ENCODE measurements at regions not wholly inside any gene's neighbourhood (a gene's known extent, or its start where the extent isn't known, plus 50 kb on each side); places are given as distances from the start of the nearest gene placed in this dataset.

DNA sequence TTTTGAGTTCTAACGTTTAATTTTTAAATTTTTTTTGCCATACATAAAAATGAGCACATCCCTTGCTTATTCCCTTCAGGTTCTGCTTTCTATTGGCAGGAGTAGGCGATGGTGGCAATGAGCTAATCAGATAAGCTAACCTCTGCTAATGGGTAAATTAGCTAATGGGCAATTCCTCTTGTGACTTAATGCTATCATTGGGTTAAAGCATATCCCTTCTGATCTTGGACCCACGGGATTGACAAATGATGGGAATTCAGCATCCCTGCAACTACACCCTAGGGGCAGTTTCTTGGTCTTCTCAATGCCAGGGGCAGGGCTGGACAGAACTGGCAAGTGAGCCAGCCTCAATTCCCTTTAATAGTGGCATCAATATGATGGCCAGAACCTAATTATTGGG is 70.2 kb upstream of the IL12B start:
- TF ChIP-seq, protein P1, sequence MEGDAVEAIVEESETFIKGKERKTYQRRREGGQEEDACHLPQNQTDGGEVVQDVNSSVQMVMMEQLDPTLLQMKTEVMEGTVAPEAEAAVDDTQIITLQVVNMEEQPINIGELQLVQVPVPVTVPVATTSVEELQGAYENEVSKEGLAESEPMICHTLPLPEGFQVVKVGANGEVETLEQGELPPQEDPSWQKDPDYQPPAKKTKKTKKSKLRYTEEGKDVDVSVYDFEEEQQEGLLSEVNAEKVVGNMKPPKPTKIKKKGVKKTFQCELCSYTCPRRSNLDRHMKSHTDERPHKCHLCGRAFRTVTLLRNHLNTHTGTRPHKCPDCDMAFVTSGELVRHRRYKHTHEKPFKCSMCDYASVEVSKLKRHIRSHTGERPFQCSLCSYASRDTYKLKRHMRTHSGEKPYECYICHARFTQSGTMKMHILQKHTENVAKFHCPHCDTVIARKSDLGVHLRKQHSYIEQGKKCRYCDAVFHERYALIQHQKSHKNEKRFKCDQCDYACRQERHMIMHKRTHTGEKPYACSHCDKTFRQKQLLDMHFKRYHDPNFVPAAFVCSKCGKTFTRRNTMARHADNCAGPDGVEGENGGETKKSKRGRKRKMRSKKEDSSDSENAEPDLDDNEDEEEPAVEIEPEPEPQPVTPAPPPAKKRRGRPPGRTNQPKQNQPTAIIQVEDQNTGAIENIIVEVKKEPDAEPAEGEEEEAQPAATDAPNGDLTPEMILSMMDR (conservative IDR thresholded peaks at IDR 0.05; ENCODE audit: low read depth, low read length) = no peak
- H3K4me3 ChIP-seq (ENCODE audit: low read depth, low read length) = no peak overlapping the region
- no peak for DNase-seq (ENCODE audit: low read depth)

DNA sequence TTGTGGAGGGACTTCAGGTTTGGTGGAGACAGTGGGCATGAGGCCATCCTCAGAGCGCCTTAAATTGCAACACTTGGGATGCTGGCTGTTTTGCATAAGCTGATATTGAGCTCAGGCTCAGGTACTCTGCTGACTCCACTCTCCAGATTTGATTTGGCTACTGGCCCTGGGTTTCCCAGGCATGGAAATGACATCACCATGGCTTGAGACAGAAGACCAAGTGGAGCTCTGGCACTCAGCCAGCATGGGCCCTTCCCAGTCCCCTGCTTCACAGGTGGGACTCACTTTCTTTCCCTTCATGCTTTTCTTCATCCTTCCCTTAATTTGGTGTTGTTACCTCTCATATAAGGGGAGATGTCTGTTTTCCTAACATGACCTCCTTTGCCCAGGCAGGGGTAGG is 72.0 kb upstream of the IL12B start:
- TF ChIP-seq, protein P1 (conservative IDR thresholded peaks at IDR 0.05; ENCODE audit: low read depth, low read length) = no peak

DNA sequence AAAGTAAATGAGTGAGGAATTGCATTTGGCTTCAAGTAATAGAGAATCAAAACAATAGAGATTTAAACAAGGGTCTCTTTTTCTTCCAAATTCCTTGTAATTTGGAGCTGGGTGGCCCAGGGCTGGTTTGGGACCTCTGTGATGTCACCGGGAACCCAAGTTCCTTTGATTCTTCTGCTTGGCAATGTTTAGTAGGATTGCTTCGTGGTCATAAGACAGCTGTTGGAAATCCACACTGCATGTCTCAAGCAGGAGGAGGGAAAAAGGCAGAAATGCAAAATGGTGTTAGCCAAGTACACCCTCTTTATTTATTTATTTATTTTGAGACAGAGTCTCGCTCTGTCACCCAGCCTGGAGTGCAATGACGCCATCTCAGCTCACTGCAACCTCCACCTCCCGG is 72.6 kb upstream of the IL12B start:
- DNase-seq (ENCODE audit: low read depth) = no peak
- no peak overlapping the region for H3K4me3 ChIP-seq (ENCODE audit: low read depth, low read length)
- TF ChIP-seq, protein P1 (conservative IDR thresholded peaks at IDR 0.05; ENCODE audit: low read depth, low read length) = no peak

More for the DNA sequence above, 72.0 kb upstream of the IL12B start:
- H3K4me3 ChIP-seq (ENCODE audit: low read depth, low read length) = no peak overlapping the region
- DNase-seq (ENCODE audit: low read depth) = no peak

DNA sequence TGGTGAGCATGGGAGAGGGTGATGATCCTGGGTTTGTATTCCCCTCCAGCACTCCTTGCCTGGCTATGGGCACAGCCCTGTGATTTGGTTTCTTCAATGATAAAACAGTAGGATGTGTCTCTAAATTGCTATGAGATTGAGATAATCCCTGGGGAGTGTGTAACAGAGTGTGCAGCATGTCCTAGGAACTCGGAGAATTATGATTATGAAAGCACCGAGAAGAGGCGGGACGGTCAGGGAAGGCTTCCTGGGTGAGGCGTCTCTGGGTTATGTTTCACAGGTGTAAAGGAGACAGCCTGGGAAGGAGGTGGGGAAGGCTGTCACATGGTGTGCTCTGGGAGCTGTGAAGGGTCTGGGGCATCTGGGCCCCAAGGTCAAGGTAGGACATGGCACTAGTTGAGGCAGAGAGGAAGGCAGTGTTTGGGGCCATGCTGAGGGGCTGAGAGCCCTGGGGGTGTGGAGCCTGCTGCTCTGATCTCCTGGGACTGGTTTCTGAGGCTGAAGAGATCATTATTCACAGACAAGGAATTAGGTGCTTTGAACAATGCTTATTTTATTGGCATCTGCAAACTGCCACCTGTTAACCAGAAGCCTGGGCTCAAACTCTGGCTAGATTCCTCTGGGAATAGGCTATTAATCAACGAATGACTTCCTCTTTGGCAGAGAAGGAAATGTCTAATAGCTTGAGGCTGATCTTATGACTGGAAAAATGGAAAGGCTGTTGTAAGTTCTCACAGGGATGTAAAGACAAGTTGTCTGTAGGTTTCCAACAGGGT is 73.8 kb upstream of the IL12B start:
- no peak for DNase-seq (ENCODE audit: low read depth)
- TF ChIP-seq, protein P1 (conservative IDR thresholded peaks at IDR 0.05; ENCODE audit: low read depth, low read length) = no peak
- no peak overlapping the region for H3K4me3 ChIP-seq (ENCODE audit: low read depth, low read length)

DNA sequence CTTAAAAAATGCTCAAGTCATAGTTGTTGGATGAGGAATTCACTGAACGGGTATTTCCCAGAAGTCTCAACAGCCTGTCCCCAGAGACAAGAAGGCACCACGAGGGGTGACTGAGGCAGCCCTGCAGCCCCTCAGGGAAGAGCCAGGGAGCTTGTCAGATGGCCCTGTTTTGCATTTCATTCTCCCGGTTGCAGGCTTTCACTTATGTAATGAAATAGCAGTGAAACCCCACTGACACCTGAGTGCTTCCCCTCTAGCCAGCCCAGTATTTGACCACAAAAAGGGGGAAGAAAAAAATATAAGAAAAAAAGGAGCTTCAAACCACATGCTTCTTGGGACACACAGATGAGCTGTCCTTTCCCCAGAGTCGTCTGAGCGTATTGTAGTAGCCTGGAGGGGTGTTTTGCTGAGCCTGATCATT is 75.3 kb upstream of the IL12B start:
- no peak for DNase-seq (ENCODE audit: low read depth)
- no peak overlapping the region for H3K4me3 ChIP-seq (ENCODE audit: low read depth, low read length)
- TF ChIP-seq, protein P1 (conservative IDR thresholded peaks at IDR 0.05; ENCODE audit: low read depth, low read length) = no peak

DNA sequence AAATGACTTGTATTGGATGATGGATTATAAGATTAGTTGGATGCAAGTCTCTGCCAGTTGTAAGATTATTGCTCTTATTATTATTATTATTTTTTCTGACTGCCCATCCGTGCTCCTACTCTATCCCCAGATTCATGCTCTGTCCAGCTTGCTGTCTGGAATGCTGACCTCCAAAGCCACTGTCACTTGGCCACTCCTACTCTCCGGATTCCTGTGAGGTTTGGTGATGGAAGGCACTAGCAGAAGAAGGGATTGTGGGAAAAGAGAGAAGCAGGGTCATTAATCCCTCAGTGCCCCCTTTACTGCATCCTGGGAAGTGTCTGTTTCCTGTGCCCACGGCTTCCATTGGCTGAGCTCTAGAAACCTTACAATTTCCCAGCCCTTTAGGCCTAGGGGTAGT is 76.3 kb upstream of the IL12B start:
- H3K4me3 ChIP-seq (ENCODE audit: low read depth, low read length) = no peak overlapping the region
- no peak for DNase-seq (ENCODE audit: low read depth)
- TF ChIP-seq, protein P1 (conservative IDR thresholded peaks at IDR 0.05; ENCODE audit: low read depth, low read length) = no peak

DNA sequence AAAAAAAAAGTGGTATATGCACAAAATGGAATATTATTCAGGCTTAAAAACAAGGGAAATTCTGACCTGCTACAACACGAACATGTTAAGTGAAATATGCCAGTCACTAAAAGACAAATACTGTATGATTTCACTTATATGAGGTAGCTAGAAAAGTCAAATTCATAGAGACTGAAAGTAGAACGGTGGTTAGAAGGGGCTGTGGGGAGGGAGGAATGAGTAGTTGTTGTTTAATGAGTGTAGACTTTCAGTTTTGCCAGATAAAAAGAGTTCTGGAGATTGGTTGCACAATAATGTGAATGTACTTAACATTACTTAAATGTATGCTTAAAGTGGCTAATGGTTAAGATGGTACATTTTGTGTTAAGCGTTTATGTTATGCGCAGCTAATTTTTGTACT is 79.5 kb upstream of the IL12B start:
- no peak overlapping the region for H3K4me3 ChIP-seq (ENCODE audit: low read depth, low read length)
- TF ChIP-seq, protein P1 (conservative IDR thresholded peaks at IDR 0.05; ENCODE audit: low read depth, low read length) = no peak
- no peak for DNase-seq (ENCODE audit: low read depth)
